Psoas muscle (tissue), 7 donors: ENCODE measurements at regions not wholly inside any gene's neighbourhood (a gene's known extent, or its start where the extent isn't known, plus 50 kb on each side); places are given as distances from the start of the nearest gene placed in this dataset.
A peak's percentile ranks its signal among the peaks of the same experiment; 100 is the strongest.

Source experiments
- ATAC-seq, 4 donors: fragments of 200-7000 bp; cut with Tn5 transposase; one replicate each; pipeline ENCODE4 v1.9.1; 2020; ENCODE audit warnings: moderate library complexity in 3 of 4, mild to moderate bottlenecking in 2 of 4
- DNase-seq, 2 donors: peaks; one replicate each; pipeline ENCODE4 v3.0.0-alpha.2; 2020
- H3K27ac ChIP-seq: fragments of 200-600 bp; one replicate; pipeline ENCODE4 v1.8.0; 2022
- H3K27me3 ChIP-seq, 3 donors: fragments of 200-600 bp in 1 of 3; one replicate each; pipeline versions ENCODE4 v1.6.1 to v1.8.0; 2013 to 2022; ENCODE audit warnings: low read length in 2 of 3, mild to moderate bottlenecking in 2 of 3, moderate library complexity in 1 of 3; ENCODE audit not compliant: insufficient read depth in 3 of 3
- H3K36me3 ChIP-seq, 2 donors: fragments of 200-600 bp in 1 of 2; one replicate each; pipeline versions ENCODE4 v1.6.1 to v1.8.0; 2013 to 2022; ENCODE audit warnings: low read depth in 1 of 2, mild to moderate bottlenecking in 1 of 2, moderate library complexity in 1 of 2; ENCODE audit not compliant: insufficient read depth in 1 of 2
- H3K4me1 ChIP-seq: fragments of 200-600 bp; one replicate; pipeline ENCODE4 v1.8.0; 2022
- H3K4me3 ChIP-seq: fragments of 200-600 bp; one replicate; pipeline ENCODE4 v1.8.0; 2022; ENCODE audit warnings: mild to moderate bottlenecking
- H3K9me3 ChIP-seq: fragments of 200-600 bp; one replicate; pipeline ENCODE4 v1.8.0; 2022
- WGBS, 3 donors: extraction: QIAGEN DNeasy Blood & Tissue Kit; methylation state at CpG; one replicate each; pipeline versions ENCODE4 v1.1.6 to v1.1.7; 2013; 5-methylcytosine and 5-hydroxymethylcytosine counted together
- intact Hi-C, 2 donors: fragments of 100-400 bp; cut with DNase I; formaldehyde crosslinking; loops; one replicate each; pipeline versions ENCODE4 v1.11.0 to v1.14.2; 2022
- TF ChIP-seq, protein P1 (sequence below): fragments of 200-600 bp; IDR thresholded peaks from one replicate; pipeline ENCODE4 v1.8.0; 2022; ENCODE audit warnings: antibody characterized with exemption
- donor health status: healthy with polysubstance abuse.
- donor health status: DM: no; HTN: no; CAD: no; lungs with moderate emphysema.
- donor health status: Bipolar disorder and iron deficiency.
- donor health status: healthy.
- donor health status: DM: yes; HTN: yes; CAD: no.
- donor health status: DM: no; HTN: no; CAD: no.
- donor health status: DM: yes; HTN: yes; CAD: no.

DNA sequence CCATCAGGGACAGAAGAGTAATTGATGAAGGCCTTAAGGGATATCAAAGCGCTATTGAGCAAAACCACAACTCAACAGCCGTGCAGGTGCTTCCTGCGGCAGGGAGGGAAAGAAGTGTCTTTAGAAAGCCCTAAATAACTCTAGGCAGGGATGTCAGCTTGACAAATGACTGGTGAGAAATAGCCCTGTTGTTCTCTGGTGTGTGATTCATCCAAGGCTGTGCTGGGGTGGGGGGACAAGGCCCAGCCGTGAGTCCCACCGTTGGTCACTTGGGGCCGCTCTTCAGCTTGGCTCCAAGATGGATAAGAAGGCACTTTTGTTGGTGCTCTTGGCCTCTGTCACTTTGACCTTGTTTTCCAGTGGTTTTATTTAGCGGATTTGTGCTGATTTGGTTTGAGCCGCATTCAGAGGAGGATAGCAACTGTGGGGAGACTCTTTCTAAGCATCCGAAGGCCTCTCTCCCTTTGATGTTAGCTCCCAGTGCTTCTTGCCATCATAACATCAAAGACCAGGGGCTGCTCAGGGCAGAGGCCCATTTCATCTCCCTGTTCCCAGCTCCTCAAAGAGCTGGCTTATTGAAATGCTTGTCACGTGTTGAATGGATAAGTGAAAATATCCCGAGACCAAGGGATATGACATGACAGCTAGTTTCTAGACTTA lies 130.3 kb upstream of the SERP2 start:
- TF ChIP-seq, protein P1, sequence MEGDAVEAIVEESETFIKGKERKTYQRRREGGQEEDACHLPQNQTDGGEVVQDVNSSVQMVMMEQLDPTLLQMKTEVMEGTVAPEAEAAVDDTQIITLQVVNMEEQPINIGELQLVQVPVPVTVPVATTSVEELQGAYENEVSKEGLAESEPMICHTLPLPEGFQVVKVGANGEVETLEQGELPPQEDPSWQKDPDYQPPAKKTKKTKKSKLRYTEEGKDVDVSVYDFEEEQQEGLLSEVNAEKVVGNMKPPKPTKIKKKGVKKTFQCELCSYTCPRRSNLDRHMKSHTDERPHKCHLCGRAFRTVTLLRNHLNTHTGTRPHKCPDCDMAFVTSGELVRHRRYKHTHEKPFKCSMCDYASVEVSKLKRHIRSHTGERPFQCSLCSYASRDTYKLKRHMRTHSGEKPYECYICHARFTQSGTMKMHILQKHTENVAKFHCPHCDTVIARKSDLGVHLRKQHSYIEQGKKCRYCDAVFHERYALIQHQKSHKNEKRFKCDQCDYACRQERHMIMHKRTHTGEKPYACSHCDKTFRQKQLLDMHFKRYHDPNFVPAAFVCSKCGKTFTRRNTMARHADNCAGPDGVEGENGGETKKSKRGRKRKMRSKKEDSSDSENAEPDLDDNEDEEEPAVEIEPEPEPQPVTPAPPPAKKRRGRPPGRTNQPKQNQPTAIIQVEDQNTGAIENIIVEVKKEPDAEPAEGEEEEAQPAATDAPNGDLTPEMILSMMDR: peak; percentile 32
- no peaks in the 10 kb centered on the region for H3K36me3 ChIP-seq
- 62 to 64% (median 63%) methylated on average over 11 of the region's 11 CpGs for WGBS, 3 donors
- H3K27me3 ChIP-seq: no peaks in the 10 kb centered on the region
- intact Hi-C loops: no loop called here
- peak; percentile 43 to 67 for DNase-seq
- no peaks in the 10 kb centered on the region for H3K4me1 ChIP-seq
- no peak overlapping the region for H3K4me3 ChIP-seq
- no peak overlapping the region for H3K27ac ChIP-seq
- ATAC-seq: peak; percentile 62 to 90 (median 82)
- no peaks in the 10 kb centered on the region for H3K9me3 ChIP-seq

- DNase-seq: no peak
- WGBS, 3 donors: 83 to 93% (median 84%) methylated on average over 6 of the region's 6 CpGs
- Histone ChIP-seq H3K27ac (no peak overlapping the region), H3K4me3 (no peak overlapping the region), H3K4me1 (no peaks in the 10 kb centered on the region), H3K27me3 (no peaks in the 10 kb centered on the region), H3K36me3 (no peaks in the 10 kb centered on the region), H3K9me3 (no peaks in the 10 kb centered on the region)
- no peak for ATAC-seq
- intact Hi-C loops: no loop called here
- TF ChIP-seq, protein P1: no peak
Measured at GRCh38 chr13:44244288-44244687, 129.3 kb upstream of the SERP2 start.

- H3K9me3 ChIP-seq: no peaks in the 10 kb centered on the region
Measured at GRCh38 chr13:44249431-44249836, 124.2 kb upstream of the SERP2 start.

GRCh38 chr13:44252938-44253337 lies 120.7 kb upstream of the SERP2 start:
- no peak overlapping the region for H3K27ac ChIP-seq
- 77 to 87% (median 82%) methylated on average over 3 of the region's 3 CpGs for WGBS, 3 donors
- no peak overlapping the region for H3K4me3 ChIP-seq
- H3K4me1 ChIP-seq: no peaks in the 10 kb centered on the region
- DNase-seq (no peak), ATAC-seq (no peak)
- H3K27me3 ChIP-seq: no peaks in the 10 kb centered on the region
- H3K9me3 ChIP-seq: no peaks in the 10 kb centered on the region
- H3K36me3 ChIP-seq: no peaks in the 10 kb centered on the region
- intact Hi-C loops: no loop called here
- TF ChIP-seq, protein P1: no peak

More at GRCh38 chr13:44249431-44249836, 124.2 kb upstream of the SERP2 start:
- H3K36me3 ChIP-seq: no peaks in the 10 kb centered on the region
- intact Hi-C loops: no loop called here
- TF ChIP-seq, protein P1: no peak
- H3K4me1 ChIP-seq: no peaks in the 10 kb centered on the region
- H3K27me3 ChIP-seq: no peaks in the 10 kb centered on the region
- 44 to 56% (median 45%) methylated on average over 1 of the region's 1 CpG for WGBS, 3 donors
- peak; percentile 26 to 78 for DNase-seq
- H3K27ac ChIP-seq: peak overlapping the region; percentile 4
- H3K4me3 ChIP-seq: no peak overlapping the region
- peak in 1 of 4 donors; percentile 63 for ATAC-seq
